T-cell (primary cell): ENCODE measurements at regions not wholly inside any gene's neighbourhood (a gene's known extent, or its start where the extent isn't known, plus 50 kb on each side); places are given as distances from the start of the nearest gene placed in this dataset.
"Not testable (repeated sequence)": the region's sequence is repeated elsewhere in the genome, so short reads cannot be mapped to it uniquely, and the experiment has no call there.

ENCODE experiments used
- ATAC-seq, 4 experiments: fragments of 200-7000 bp in 3 of 4; fragments of 150-1000 bp in 1 of 4; cut with Tn5 transposase; replicated peaks in 1 of 4; 1 replicate in 3 of 4; 2 replicates in 1 of 4; pipeline ENCODE4 v1.10.0; 2021; ENCODE audit warnings: moderate library complexity in 3 of 4, mild to moderate bottlenecking in 2 of 4, moderate number of reproducible peaks in 1 of 4
- CTCF ChIA-PET, 2 donors: fragments of 300-600 bp; sonication (Branson Sonifier 250); formaldehyde crosslinking; loops; one replicate each; lab custom pipeline; 2022; ENCODE audit warnings: antibody characterized with exemption in 2 of 2; lab: Charles Lee
- POLR2A ChIA-PET, 2 donors: fragments of 300-600 bp; sonication (Branson Sonifier 250); formaldehyde crosslinking; loops; one replicate each; lab custom pipeline; 2022; ENCODE audit warnings: antibody characterized with exemption in 2 of 2; lab: Charles Lee
- DNase-seq, 35 experiments: peaks; one replicate each; pipeline versions ENCODE4 v3.0.0 to v3.0.0-alpha.2; 2013 to 2023
- H3K27ac ChIP-seq: one replicate; pipeline ENCODE4 v1.5.1; 2013; ENCODE audit warnings: low read length
- H3K27me3 ChIP-seq, 2 experiments: replicated peaks in 1 of 2; 1 replicate in 1 of 2; 2 replicates in 1 of 2; pipeline versions ENCODE4 v1.6.1 to v1.7.0; 2013; ENCODE audit warnings: low read length in 1 of 2, mixed read lengths in 1 of 2; ENCODE audit not compliant: control insufficient read depth in 2 of 2, insufficient read depth in 2 of 2; ENCODE audit errors: extremely low read depth in 1 of 2
- H3K36me3 ChIP-seq, 2 donors: 1 replicate in 1 of 2; 2 replicates in 1 of 2; pipeline versions ENCODE4 v1.6.1 to v1.7.0; 2013; ENCODE audit warnings: low read length in 1 of 2; ENCODE audit not compliant: control insufficient read depth in 2 of 2, insufficient read depth in 1 of 2; ENCODE audit errors: extremely low read depth in 1 of 2
- H3K4me1 ChIP-seq, 2 experiments: 1 replicate in 1 of 2; 2 replicates in 1 of 2; pipeline versions ENCODE4 v1.6.1 to v1.7.0; 2013; ENCODE audit warnings: low read length in 2 of 2, mixed read lengths in 1 of 2; ENCODE audit not compliant: insufficient read depth in 2 of 2, control insufficient read depth in 1 of 2; ENCODE audit errors: extremely low read depth in 1 of 2
- H3K4me3 ChIP-seq, 2 donors: 1 replicate in 1 of 2; 2 replicates in 1 of 2; pipeline versions ENCODE4 v1.5.1 to v1.7.0; 2013; ENCODE audit warnings: mild to moderate bottlenecking in 2 of 2, low read length in 1 of 2, moderate library complexity in 1 of 2; ENCODE audit not compliant: control insufficient read depth in 1 of 2; ENCODE audit errors: extremely low read depth in 1 of 2
- H3K9me3 ChIP-seq: 2 replicates; pipeline ENCODE4 v1.7.0; 2013
- H3K27ac Mint-ChIP-seq, 2 donors: one replicate each; pipeline ENCODE4 v1.8.0; 2020 to 2021; ENCODE audit warnings: mild to moderate bottlenecking in 2 of 2, mixed read lengths in 2 of 2
- H3K27me3 Mint-ChIP-seq, 2 donors: one replicate each; pipeline ENCODE4 v1.8.0; 2021 to 2022; ENCODE audit warnings: mixed read lengths in 2 of 2
- H3K36me3 Mint-ChIP-seq: one replicate; pipeline ENCODE4 v1.8.0; 2021; ENCODE audit warnings: mixed read lengths
- H3K4me1 Mint-ChIP-seq, 3 donors: one replicate each; pipeline ENCODE4 v1.8.0; 2020 to 2022; ENCODE audit warnings: mixed read lengths in 3 of 3, mild to moderate bottlenecking in 1 of 3
- H3K4me3 Mint-ChIP-seq, 3 donors: one replicate each; pipeline ENCODE4 v1.8.0; 2020 to 2022; ENCODE audit warnings: mild to moderate bottlenecking in 3 of 3, mixed read lengths in 3 of 3, moderate library complexity in 3 of 3
- H3K9me3 Mint-ChIP-seq, 3 donors: one replicate each; pipeline ENCODE4 v1.8.0; 2020 to 2022; ENCODE audit warnings: mixed read lengths in 3 of 3
- WGBS: methylation state at CpG from one replicate; pipeline ENCODE4 v1.1.5; 2013; ENCODE audit warnings: missing lambda C conversion rate; ENCODE audit not compliant: insufficient coverage; 5-methylcytosine and 5-hydroxymethylcytosine counted together

GRCh38 chr1:196366-196765, 255.1 kb downstream of the OR4F29 start:
- H3K9me3 ChIP-seq, H3K36me3 Mint-ChIP-seq, H3K27me3 Mint-ChIP-seq, DNase-seq, CTCF ChIA-PET, H3K9me3 Mint-ChIP-seq, H3K27me3 ChIP-seq, H3K27ac Mint-ChIP-seq, H3K4me1 ChIP-seq, H3K4me3 Mint-ChIP-seq, ATAC-seq, H3K4me1 Mint-ChIP-seq, H3K27ac ChIP-seq, H3K4me3 ChIP-seq, POLR2A ChIA-PET, H3K36me3 ChIP-seq: not testable (repeated sequence)
- no CpG with 5 or more reads among the region's 5 CpGs for WGBS

DNA sequence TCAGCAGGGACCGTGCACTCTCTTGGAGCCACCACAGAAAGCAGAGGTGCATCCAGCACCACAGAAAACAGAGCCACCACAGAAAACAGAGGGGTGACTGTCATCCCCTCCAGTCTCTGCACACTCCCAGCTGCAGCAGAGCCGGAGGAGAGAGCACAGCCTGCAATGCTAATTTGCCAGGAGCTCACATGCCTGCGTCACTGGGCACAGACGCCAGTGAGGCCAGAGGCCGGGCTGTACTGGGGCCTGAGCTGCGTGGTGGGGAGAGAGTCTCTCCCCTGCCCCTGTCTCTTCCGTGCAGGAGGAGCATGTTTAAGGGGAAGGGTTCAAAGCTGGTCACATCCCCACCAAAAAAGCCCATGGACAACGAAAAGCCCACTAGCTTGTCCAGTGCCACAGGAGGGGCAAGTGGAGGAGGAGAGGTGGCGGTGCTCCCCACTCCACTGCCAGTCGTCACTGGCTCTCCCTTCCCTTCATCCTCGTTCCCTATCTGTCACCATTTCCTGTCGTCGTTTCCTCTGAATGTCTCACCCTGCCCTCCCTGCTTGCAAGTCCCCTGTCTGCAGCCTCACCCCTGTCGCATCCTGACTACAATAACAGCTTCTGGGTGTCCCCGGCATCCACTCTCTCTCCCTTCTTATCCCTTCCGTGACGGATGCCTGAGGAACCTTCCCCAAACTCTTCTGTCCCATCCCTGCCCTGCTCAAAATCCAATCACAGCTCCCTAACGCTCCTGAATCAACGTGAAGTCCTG, 260.0 kb downstream of the OR4F29 start:
- H3K36me3 Mint-ChIP-seq, H3K9me3 ChIP-seq, H3K27me3 ChIP-seq, ATAC-seq, H3K27ac ChIP-seq, CTCF ChIA-PET, H3K9me3 Mint-ChIP-seq, H3K27ac Mint-ChIP-seq, H3K4me1 ChIP-seq, H3K4me3 ChIP-seq, H3K36me3 ChIP-seq, POLR2A ChIA-PET, H3K27me3 Mint-ChIP-seq: not testable (repeated sequence)
- Mint-ChIP-seq H3K4me3 (peak overlapping the region in 1 of 3 donors; percentile 0), H3K4me1 (peaks cover 9 to 11% (median 9%) of the 10 kb centered on the region in 3 donors)
- peak in 13 of 35 experiments; percentile 1 to 47 (median 18) for DNase-seq
- 91% methylated on average over 5 of the region's 19 CpGs for WGBS

DNA sequence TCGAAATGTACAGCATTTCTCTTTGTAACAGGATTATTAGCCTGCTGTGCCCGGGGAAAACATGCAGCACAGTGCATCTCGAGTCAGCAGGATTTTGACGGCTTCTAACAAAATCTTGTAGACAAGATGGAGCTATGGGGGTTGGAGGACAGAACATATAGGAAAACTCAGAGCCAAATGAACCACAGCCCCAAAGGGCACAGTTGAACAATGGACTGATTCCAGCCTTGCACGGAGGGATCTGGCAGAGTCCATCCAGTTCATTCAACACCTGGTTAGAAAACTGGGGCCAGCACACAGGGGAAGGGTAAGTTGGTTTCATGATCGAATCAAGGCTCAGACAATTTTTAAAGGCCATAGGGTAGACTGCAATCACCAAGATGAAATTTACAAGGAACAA, 260.8 kb downstream of the OR4F29 start:
- peak overlapping the region in 1 of 2 donors; percentile 38 for H3K27ac Mint-ChIP-seq
- H3K4me3 ChIP-seq, H3K36me3 Mint-ChIP-seq, H3K9me3 ChIP-seq, POLR2A ChIA-PET, H3K27ac ChIP-seq, CTCF ChIA-PET, H3K27me3 ChIP-seq, H3K36me3 ChIP-seq, H3K4me3 Mint-ChIP-seq, H3K4me1 ChIP-seq, ATAC-seq, H3K27me3 Mint-ChIP-seq, H3K9me3 Mint-ChIP-seq: not testable (repeated sequence)
- peak in 1 of 35 experiments; percentile 0 for DNase-seq
- H3K4me1 Mint-ChIP-seq, result peaks cover 9 to 11% (median 9%) of the 10 kb centered on the region in 3 donors
- WGBS, result no CpG with 5 or more reads among the region's 6 CpGs

- H3K27ac ChIP-seq, H3K4me3 Mint-ChIP-seq, H3K36me3 Mint-ChIP-seq, H3K4me3 ChIP-seq, H3K27me3 Mint-ChIP-seq, H3K4me1 ChIP-seq, CTCF ChIA-PET, H3K36me3 ChIP-seq, H3K27me3 ChIP-seq, DNase-seq, ATAC-seq, POLR2A ChIA-PET, H3K27ac Mint-ChIP-seq, H3K9me3 Mint-ChIP-seq, H3K9me3 ChIP-seq: not testable (repeated sequence)
- peaks cover 9 to 11% (median 9%) of the 10 kb centered on the region in 3 donors for H3K4me1 Mint-ChIP-seq
- no CpG with 5 or more reads among the region's 8 CpGs for WGBS
Observed at GRCh38 chr1:189915-190314, 261.6 kb downstream of the OR4F29 start.

DNA sequence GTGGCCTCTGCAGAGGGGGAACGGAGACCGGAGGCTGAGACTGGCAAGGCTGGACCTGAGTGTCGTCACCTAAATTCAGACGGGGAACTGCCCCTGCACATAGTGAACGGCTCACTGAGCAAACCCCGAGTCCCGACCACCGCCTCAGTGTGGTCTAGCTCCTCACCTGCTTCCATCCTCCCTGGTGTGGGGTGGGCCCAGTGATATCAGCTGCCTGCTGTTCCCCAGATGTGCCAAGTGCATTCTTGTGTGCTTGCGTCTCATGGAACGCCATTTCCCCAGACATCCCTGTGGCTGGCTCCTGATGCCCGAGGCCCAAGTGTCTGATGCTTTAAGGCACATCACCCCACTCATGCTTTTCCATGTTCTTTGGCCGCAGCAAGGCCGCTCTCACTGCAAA, 262.2 kb downstream of the OR4F29 start:
- H3K27me3 Mint-ChIP-seq, H3K4me3 Mint-ChIP-seq, H3K36me3 Mint-ChIP-seq, DNase-seq, H3K27ac ChIP-seq, H3K36me3 ChIP-seq, H3K4me3 ChIP-seq, POLR2A ChIA-PET, H3K4me1 ChIP-seq, H3K27ac Mint-ChIP-seq, CTCF ChIA-PET, H3K9me3 ChIP-seq, ATAC-seq, H3K27me3 ChIP-seq, H3K9me3 Mint-ChIP-seq: not testable (repeated sequence)
- no CpG with 5 or more reads among the region's 13 CpGs for WGBS
- peaks cover 9 to 11% (median 9%) of the 10 kb centered on the region in 3 donors for H3K4me1 Mint-ChIP-seq

GRCh38 chr1:187298-187697, 264.2 kb downstream of the OR4F29 start:
- not testable (repeated sequence) for H3K36me3 ChIP-seq, H3K27ac Mint-ChIP-seq, H3K27ac ChIP-seq

More at GRCh38 chr1:187298-187697, 264.2 kb downstream of the OR4F29 start:
- DNase-seq, H3K4me3 ChIP-seq, H3K4me1 ChIP-seq, H3K27me3 ChIP-seq, CTCF ChIA-PET, H3K27me3 Mint-ChIP-seq, POLR2A ChIA-PET, H3K36me3 Mint-ChIP-seq, H3K9me3 Mint-ChIP-seq, H3K9me3 ChIP-seq, ATAC-seq, H3K4me3 Mint-ChIP-seq: not testable (repeated sequence)
- no CpG with 5 or more reads among the region's 6 CpGs for WGBS
- H3K4me1 Mint-ChIP-seq, result peaks cover 9 to 11% (median 9%) of the 10 kb centered on the region in 3 donors
